Endothelial cell of umbilical vein (primary cell): ENCODE measurements at regions not wholly inside any gene's neighbourhood (a gene's known extent, or its start where the extent isn't known, plus 50 kb on each side); places are given as distances from the start of the nearest gene placed in this dataset.

Source experiments
- BruUV-seq: library from RNA; stranded (reverse); fragments of 400-500 nt; replicated peaks from 2 replicates; lab custom pipeline; 2021; lab: Mats Ljungman, UMichigan
- CTCF ChIA-PET: fragments of 300-600, 350-600 bp; sonication (Branson Sonifier 250); formaldehyde crosslinking; loops from one replicate; lab custom pipeline; 2021; ENCODE audit warnings: antibody characterized with exemption, inconsistent platforms; lab: Charles Lee
- POLR2A ChIA-PET: fragments of 300-600, 350-600 bp; sonication (Branson Sonifier 250); formaldehyde crosslinking; loops from one replicate; lab custom pipeline; 2021; ENCODE audit warnings: antibody characterized with exemption, inconsistent platforms; lab: Charles Lee
- DNase-seq: peaks from one replicate; pipeline ENCODE4 v3.0.0-alpha.2; 2011; ENCODE audit warnings: low read depth, low spot score
- FAIRE-seq: peaks from 2 replicates; lab custom pipeline; 2011; peaks lifted over from hg19 to GRCh38; lab: Jason Lieb, UNC
- H2AFZ ChIP-seq: 2 replicates; pipeline ENCODE4 v1.6.0; 2012; ENCODE audit warnings: low read depth, low read length, control low read depth, inconsistent platforms
- H3K27ac ChIP-seq: 2 replicates; pipeline ENCODE4 v1.5.1; 2011; ENCODE audit warnings: low read depth, mild to moderate bottlenecking, control low read depth, low read length, moderate library complexity; ENCODE audit not compliant: insufficient read depth
- H3K27me3 ChIP-seq, 2 experiments: 2 replicates each; pipeline versions ENCODE4 v1.6.0 to v1.6.1; 2011; ENCODE audit warnings: low read length in 2 of 2, mixed read lengths in 1 of 2; ENCODE audit not compliant: control insufficient read depth in 2 of 2, insufficient read depth in 2 of 2
- H3K36me3 ChIP-seq, 2 experiments: 2 replicates in 1 of 2; 3 replicates in 1 of 2; pipeline ENCODE4 v1.5.1; 2011; ENCODE audit warnings: low read length in 2 of 2, mild to moderate bottlenecking in 1 of 2, moderate library complexity in 1 of 2; ENCODE audit not compliant: control insufficient read depth in 2 of 2, insufficient read depth in 2 of 2; ENCODE audit errors: extremely low read depth in 1 of 2
- H3K4me1 ChIP-seq: 3 replicates; pipeline ENCODE4 v1.5.1; 2011; ENCODE audit warnings: mild to moderate bottlenecking, low read length; ENCODE audit not compliant: control insufficient read depth, insufficient read depth; ENCODE audit errors: extremely low read depth
- H3K4me2 ChIP-seq: 2 replicates; pipeline ENCODE4 v1.6.1; 2011; ENCODE audit warnings: low read length, control low read depth, mixed read lengths; ENCODE audit not compliant: insufficient read depth
- H3K4me3 ChIP-seq, 3 experiments: fragments of 200-600 bp in 1 of 3; sonication (generic), shearing (Covaris generic) in 1 of 3; replicated peaks in 1 of 3; 2 replicates each; pipeline ENCODE4 v1.5.1; 2011 to 2016; ENCODE audit warnings: control low read depth in 3 of 3, low read length in 3 of 3, mild to moderate bottlenecking in 2 of 3, inconsistent platforms in 1 of 3, low read depth in 1 of 3, moderate library complexity in 1 of 3; ENCODE audit not compliant: insufficient read depth in 1 of 3
- H3K79me2 ChIP-seq: 2 replicates; pipeline ENCODE4 v1.6.0; 2012; ENCODE audit warnings: low read length, inconsistent platforms; ENCODE audit not compliant: control insufficient read depth, insufficient read depth
- H3K9ac ChIP-seq: replicated peaks from 2 replicates; pipeline ENCODE3; 2011; ENCODE audit warnings: low read length, control low read depth; ENCODE audit not compliant: insufficient read depth; ENCODE audit errors: extremely low read depth
- H3K9me1 ChIP-seq: replicated peaks from 3 replicates; pipeline ENCODE4 v1.6.0; 2011; ENCODE audit warnings: mild to moderate bottlenecking, low read length; ENCODE audit not compliant: control insufficient read depth, insufficient read depth; ENCODE audit errors: extremely low read depth
- H3K9me3 ChIP-seq: replicated peaks from 2 replicates; pipeline ENCODE4 v1.5.1; 2012; ENCODE audit warnings: low read length, inconsistent platforms; ENCODE audit not compliant: control insufficient read depth, insufficient read depth
- H4K20me1 ChIP-seq: replicated peaks from 2 replicates; pipeline ENCODE3; 2011; ENCODE audit warnings: mild to moderate bottlenecking, low read length; ENCODE audit not compliant: control insufficient read depth, insufficient read depth; ENCODE audit errors: extremely low read depth
- EZH2 ChIP-seq: IDR thresholded peaks from 2 replicates; pipeline ENCODE4 v1.6.1; 2012; ENCODE audit warnings: borderline replicate concordance, low read depth, mild to moderate bottlenecking, moderate library complexity, low read length, inconsistent platforms; ENCODE audit not compliant: severe bottlenecking
- FOS ChIP-seq: IDR thresholded peaks from 2 replicates; pipeline ENCODE4 v1.6.1; 2011; ENCODE audit warnings: mild to moderate bottlenecking, low read length, moderate library complexity, borderline replicate concordance; ENCODE audit not compliant: insufficient read depth
- GATA2 ChIP-seq: IDR thresholded peaks from 2 replicates; pipeline ENCODE4 v1.7.0; 2011; ENCODE audit warnings: low read depth, mild to moderate bottlenecking, moderate library complexity, mixed read lengths, low read length; ENCODE audit not compliant: insufficient read length, insufficient read depth
- JUN ChIP-seq: IDR thresholded peaks from 2 replicates; pipeline ENCODE4 v1.6.1; 2011; ENCODE audit warnings: borderline replicate concordance, low read depth; ENCODE audit not compliant: insufficient read length, insufficient read depth
- MYC ChIP-seq: IDR thresholded peaks from one replicate; pipeline ENCODE4 v1.6.1; 2011; ENCODE audit warnings: mild to moderate bottlenecking, low read depth, low read length
- POLR2A ChIP-seq: IDR thresholded peaks from 2 replicates; pipeline ENCODE4 v1.6.1; 2012; ENCODE audit warnings: low read depth, mild to moderate bottlenecking, control low read depth, low read length
- POLR2AphosphoS5 ChIP-seq: IDR thresholded peaks from 2 replicates; pipeline ENCODE4 v1.6.1; 2012; ENCODE audit warnings: low read depth, mild to moderate bottlenecking, control low read depth, low read length, moderate library complexity; ENCODE audit not compliant: insufficient read depth
- dilution Hi-C: fragments of 300-500 bp; cut with MboI; formaldehyde crosslinking; loops from one replicate; pipeline ENCODE4 v1.15.0; 2019; ENCODE audit warnings: low sequenced_read_pairs; ENCODE audit not compliant: extremely low pct_ligation_motif_present
- intact Hi-C: fragments of 100-400 bp; cut with micrococcal nuclease; formaldehyde crosslinking; loops from one replicate; pipeline ENCODE4 v1.10.0; 2022
- TF ChIP-seq, protein P1 (sequence below): IDR thresholded peaks from 2 replicates; pipeline ENCODE4 v1.6.1; 2011; ENCODE audit not compliant: insufficient read depth, insufficient read length
- TF ChIP-seq, protein P2 (sequence below), 2 donors: IDR thresholded peaks; 1 replicate in 1 of 2; 2 replicates in 1 of 2; pipeline ENCODE4 v1.5.1; 2011; ENCODE audit warnings: low read length in 2 of 2, mild to moderate bottlenecking in 2 of 2, moderate library complexity in 2 of 2, control low read depth in 1 of 2, inconsistent platforms in 1 of 2, low read depth in 1 of 2; ENCODE audit not compliant: insufficient read depth in 1 of 2; ENCODE audit errors: extremely low read depth in 1 of 2

DNA sequence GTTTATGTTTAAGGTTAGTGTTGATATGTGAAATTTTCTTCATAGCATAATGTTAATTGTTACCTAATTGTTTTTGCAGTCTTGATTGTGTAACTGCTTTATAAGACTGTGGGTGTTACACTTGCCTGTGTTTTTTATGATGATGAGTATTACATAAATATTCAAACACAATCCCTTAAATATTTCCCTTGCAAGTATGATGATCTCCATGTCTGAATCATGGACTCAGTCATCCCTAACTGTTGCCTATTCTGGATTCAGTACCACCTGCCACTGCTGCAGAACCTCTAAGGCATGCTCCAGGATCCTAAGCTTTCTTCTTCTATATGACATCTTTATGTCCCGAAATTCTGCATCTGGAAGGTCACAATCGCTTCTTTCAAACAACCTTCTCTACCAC, 246.3 kb upstream of the CLEC14A start:
- Histone ChIP-seq H3K79me2 (no peaks in the 10 kb centered on the region), H3K9me3 (no peaks in the 10 kb centered on the region), H3K27ac (no peak overlapping the region), H3K27me3 (no peaks in the 10 kb centered on the region), H3K9me1 (no peaks in the 10 kb centered on the region), H3K36me3 (no peaks in the 10 kb centered on the region), H3K9ac (no peak overlapping the region), H3K4me2 (no peak overlapping the region), H3K4me3 (no peak overlapping the region), H2AFZ (no peak overlapping the region), H3K4me1 (no peaks in the 10 kb centered on the region), H4K20me1 (no peaks in the 10 kb centered on the region)
- no peak for FAIRE-seq
- ChIA-PET CTCF (no interaction called here), POLR2A (no interaction called here)
- no TSS peak for BruUV-seq
- intact Hi-C loops (no loop called here), dilution Hi-C loops (no loop called here)
- TF ChIP-seq JUN = no peak
- TF ChIP-seq EZH2 = no peak
- TF ChIP-seq MYC = no peak
- no peak for TF ChIP-seq POLR2AphosphoS5
- TF ChIP-seq, protein P1, sequence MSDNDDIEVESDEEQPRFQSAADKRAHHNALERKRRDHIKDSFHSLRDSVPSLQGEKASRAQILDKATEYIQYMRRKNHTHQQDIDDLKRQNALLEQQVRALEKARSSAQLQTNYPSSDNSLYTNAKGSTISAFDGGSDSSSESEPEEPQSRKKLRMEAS = no peak
- TF ChIP-seq GATA2 = no peak
- no peak for TF ChIP-seq FOS
- TF ChIP-seq POLR2A = no peak
- TF ChIP-seq, protein P2, sequence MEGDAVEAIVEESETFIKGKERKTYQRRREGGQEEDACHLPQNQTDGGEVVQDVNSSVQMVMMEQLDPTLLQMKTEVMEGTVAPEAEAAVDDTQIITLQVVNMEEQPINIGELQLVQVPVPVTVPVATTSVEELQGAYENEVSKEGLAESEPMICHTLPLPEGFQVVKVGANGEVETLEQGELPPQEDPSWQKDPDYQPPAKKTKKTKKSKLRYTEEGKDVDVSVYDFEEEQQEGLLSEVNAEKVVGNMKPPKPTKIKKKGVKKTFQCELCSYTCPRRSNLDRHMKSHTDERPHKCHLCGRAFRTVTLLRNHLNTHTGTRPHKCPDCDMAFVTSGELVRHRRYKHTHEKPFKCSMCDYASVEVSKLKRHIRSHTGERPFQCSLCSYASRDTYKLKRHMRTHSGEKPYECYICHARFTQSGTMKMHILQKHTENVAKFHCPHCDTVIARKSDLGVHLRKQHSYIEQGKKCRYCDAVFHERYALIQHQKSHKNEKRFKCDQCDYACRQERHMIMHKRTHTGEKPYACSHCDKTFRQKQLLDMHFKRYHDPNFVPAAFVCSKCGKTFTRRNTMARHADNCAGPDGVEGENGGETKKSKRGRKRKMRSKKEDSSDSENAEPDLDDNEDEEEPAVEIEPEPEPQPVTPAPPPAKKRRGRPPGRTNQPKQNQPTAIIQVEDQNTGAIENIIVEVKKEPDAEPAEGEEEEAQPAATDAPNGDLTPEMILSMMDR (IDR thresholded peaks at IDR 0.05; ENCODE audit: extremely low read depth in 1 of 2, insufficient read depth in 1 of 2, low read depth in 1 of 2, low read length in 2 of 2) = no peak
- no peak for DNase-seq
